ENCODE measurements at regions not wholly inside any gene's neighbourhood (a gene's known extent, or its start where the extent isn't known, plus 50 kb on each side); places are given as distances from the start of the nearest gene placed in this dataset.

DNA sequence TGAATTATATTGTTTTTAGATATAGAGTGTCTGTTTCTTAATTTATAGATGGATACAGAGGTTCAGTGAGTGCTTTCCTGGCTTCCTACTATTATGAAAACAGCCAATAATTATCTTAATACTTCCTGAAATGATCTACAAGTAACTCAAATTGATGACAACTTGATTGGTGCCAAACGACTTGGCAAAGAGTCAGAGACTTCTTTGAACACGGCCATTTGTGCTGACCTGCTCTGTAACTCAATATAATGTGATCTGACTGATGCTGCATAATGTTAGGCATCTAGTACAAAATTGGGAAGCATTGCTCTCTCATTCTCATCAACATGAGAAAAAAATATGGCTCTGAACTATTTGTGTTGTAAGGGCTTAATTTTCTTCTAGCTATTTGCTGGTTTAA, 193.9 kb downstream of the DIPK2A start:
- Mint-ChIP-seq H3K27me3 (ENCODE audit: low read depth in 3 of 3) (no peaks in the 10 kb centered on the region), H3K4me3 (no peak overlapping the region), H3K36me3 (no peaks in the 10 kb centered on the region), H3K4me1 (no peaks in the 10 kb centered on the region), H3K27ac (no peak overlapping the region), H3K9me3 (peaks cover 0 to 4% (median 0%) of the 10 kb centered on the region in 7 donors)
- no peaks in the 10 kb centered on the region for H3K27me3 ChIP-seq (ENCODE audit: control insufficient read depth in 2 of 2, insufficient read depth in 2 of 2, low read length in 2 of 2)
- no peak overlapping the region for H3K4me2 ChIP-seq (replicated peaks; ENCODE audit: extremely low read depth, low read length, poor library complexity, severe bottlenecking)
- intact Hi-C loops (cut with micrococcal nuclease) = no loop called here
- WGBS (ENCODE audit: insufficient coverage) = no CpG with 5 or more reads among the region's 2 CpGs
- no peak overlapping the region for H3K4me3 ChIP-seq (replicated peaks in 1 of 3; ENCODE audit: low read depth in 2 of 3, low read length in 3 of 3)
- H3K27ac ChIP-seq (ENCODE audit: low read depth in 1 of 2, low read length in 2 of 2) = no peak overlapping the region
- H2AFZ ChIP-seq (ENCODE audit: insufficient read depth, low read depth, low read length, poor library complexity, severe bottlenecking) = no peak overlapping the region
- no peaks in the 10 kb centered on the region for H4K20me1 ChIP-seq (ENCODE audit: insufficient read depth, low read length)
- no peak overlapping the region for H3K9ac ChIP-seq (ENCODE audit: insufficient read depth, low read length, poor library complexity, severe bottlenecking)
- H3K79me2 ChIP-seq (ENCODE audit: insufficient read depth, low read length) = no peaks in the 10 kb centered on the region
- TF ChIP-seq, protein P1, sequence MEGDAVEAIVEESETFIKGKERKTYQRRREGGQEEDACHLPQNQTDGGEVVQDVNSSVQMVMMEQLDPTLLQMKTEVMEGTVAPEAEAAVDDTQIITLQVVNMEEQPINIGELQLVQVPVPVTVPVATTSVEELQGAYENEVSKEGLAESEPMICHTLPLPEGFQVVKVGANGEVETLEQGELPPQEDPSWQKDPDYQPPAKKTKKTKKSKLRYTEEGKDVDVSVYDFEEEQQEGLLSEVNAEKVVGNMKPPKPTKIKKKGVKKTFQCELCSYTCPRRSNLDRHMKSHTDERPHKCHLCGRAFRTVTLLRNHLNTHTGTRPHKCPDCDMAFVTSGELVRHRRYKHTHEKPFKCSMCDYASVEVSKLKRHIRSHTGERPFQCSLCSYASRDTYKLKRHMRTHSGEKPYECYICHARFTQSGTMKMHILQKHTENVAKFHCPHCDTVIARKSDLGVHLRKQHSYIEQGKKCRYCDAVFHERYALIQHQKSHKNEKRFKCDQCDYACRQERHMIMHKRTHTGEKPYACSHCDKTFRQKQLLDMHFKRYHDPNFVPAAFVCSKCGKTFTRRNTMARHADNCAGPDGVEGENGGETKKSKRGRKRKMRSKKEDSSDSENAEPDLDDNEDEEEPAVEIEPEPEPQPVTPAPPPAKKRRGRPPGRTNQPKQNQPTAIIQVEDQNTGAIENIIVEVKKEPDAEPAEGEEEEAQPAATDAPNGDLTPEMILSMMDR (IDR thresholded peaks at IDR 0.05) = no peak
- no peaks in the 10 kb centered on the region for H3K36me3 ChIP-seq (replicated peaks in 1 of 2; ENCODE audit: control insufficient read depth in 1 of 2, insufficient read depth in 2 of 2, low read length in 2 of 2)
- H3K9me3 ChIP-seq (replicated peaks in 1 of 2; ENCODE audit: control insufficient read depth in 1 of 2, insufficient read depth in 1 of 2, low read length in 2 of 2) = no peaks in the 10 kb centered on the region
- no peaks in the 10 kb centered on the region for H3K4me1 ChIP-seq (ENCODE audit: control insufficient read depth in 1 of 2, insufficient read depth in 2 of 2, low read length in 2 of 2)
- no peak for DNase-seq

DNA sequence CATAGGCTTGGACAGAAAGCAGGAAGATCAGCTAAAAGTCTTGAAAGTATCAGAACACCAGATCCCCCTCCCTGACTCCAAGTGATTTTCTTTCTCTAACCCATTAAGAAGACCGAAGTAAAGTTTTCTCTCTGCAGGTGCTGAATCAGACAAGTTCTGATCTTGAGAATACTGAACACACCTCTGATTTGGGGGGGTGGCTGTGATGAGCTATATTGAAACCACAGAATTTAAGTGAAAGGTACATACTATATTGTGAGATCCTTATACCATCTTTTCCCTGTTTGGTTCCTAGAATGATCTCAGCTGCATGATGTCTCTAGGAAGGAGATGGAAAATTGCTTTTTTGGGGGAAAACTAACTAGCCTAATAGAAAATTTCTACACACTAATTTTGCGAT, 196.0 kb downstream of the DIPK2A start:
- DNase-seq = no peak
- no peaks in the 10 kb centered on the region for H4K20me1 ChIP-seq (ENCODE audit: insufficient read depth, low read length)
- Mint-ChIP-seq H3K9me3 (peaks cover 0 to 6% (median 0%) of the 10 kb centered on the region in 7 donors), H3K4me3 (no peak overlapping the region), H3K4me1 (no peaks in the 10 kb centered on the region), H3K27me3 (ENCODE audit: low read depth in 3 of 3) (no peaks in the 10 kb centered on the region), H3K36me3 (no peaks in the 10 kb centered on the region), H3K27ac (no peak overlapping the region)
- no peak overlapping the region for H2AFZ ChIP-seq (ENCODE audit: insufficient read depth, low read depth, low read length, poor library complexity, severe bottlenecking)
- intact Hi-C loops (cut with micrococcal nuclease) = no loop called here
- H3K36me3 ChIP-seq (replicated peaks in 1 of 2; ENCODE audit: control insufficient read depth in 1 of 2, insufficient read depth in 2 of 2, low read length in 2 of 2) = no peaks in the 10 kb centered on the region
- H3K4me3 ChIP-seq (replicated peaks in 1 of 3; ENCODE audit: low read depth in 2 of 3, low read length in 3 of 3) = no peak overlapping the region
- H3K27ac ChIP-seq (ENCODE audit: low read depth in 1 of 2, low read length in 2 of 2) = no peak overlapping the region
- WGBS (ENCODE audit: insufficient coverage) = no CpG with 5 or more reads among the region's 2 CpGs
- H3K27me3 ChIP-seq (ENCODE audit: control insufficient read depth in 2 of 2, insufficient read depth in 2 of 2, low read length in 2 of 2) = no peaks in the 10 kb centered on the region
- H3K9me3 ChIP-seq (replicated peaks in 1 of 2; ENCODE audit: control insufficient read depth in 1 of 2, insufficient read depth in 1 of 2, low read length in 2 of 2) = no peaks in the 10 kb centered on the region
- no peak overlapping the region for H3K9ac ChIP-seq (ENCODE audit: insufficient read depth, low read length, poor library complexity, severe bottlenecking)
- TF ChIP-seq, protein P1 (IDR thresholded peaks at IDR 0.05) = no peak
- no peak overlapping the region for H3K4me2 ChIP-seq (replicated peaks; ENCODE audit: extremely low read depth, low read length, poor library complexity, severe bottlenecking)
- no peaks in the 10 kb centered on the region for H3K79me2 ChIP-seq (ENCODE audit: insufficient read depth, low read length)
- H3K4me1 ChIP-seq (ENCODE audit: control insufficient read depth in 1 of 2, insufficient read depth in 2 of 2, low read length in 2 of 2) = no peaks in the 10 kb centered on the region

Data from CD14-positive monocyte (primary cell).